ENCODE measurements at regions not wholly inside any gene's neighbourhood (a gene's known extent, or its start where the extent isn't known, plus 50 kb on each side); places are given as distances from the start of the nearest gene placed in this dataset.

DNA sequence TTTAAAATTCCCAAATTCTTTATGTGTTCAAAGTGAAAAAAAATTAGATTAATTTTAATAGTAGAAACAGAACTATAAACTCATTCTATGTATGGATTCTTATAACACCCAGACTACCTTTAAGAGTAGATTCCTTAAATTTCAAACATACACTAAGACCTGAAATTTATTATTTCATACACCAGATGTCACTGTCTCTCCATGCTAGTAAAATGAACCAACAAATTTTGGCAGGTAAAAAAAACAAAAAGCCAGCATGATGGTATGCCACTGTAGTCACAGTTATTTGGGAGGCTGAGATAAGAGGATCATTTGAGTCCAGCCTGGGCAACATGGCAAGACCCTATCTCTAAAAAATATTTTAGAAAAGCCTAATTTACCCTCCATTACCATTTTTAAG is 461.3 kb upstream of the NAALADL2 start:
- TF ChIP-seq, protein P1, sequence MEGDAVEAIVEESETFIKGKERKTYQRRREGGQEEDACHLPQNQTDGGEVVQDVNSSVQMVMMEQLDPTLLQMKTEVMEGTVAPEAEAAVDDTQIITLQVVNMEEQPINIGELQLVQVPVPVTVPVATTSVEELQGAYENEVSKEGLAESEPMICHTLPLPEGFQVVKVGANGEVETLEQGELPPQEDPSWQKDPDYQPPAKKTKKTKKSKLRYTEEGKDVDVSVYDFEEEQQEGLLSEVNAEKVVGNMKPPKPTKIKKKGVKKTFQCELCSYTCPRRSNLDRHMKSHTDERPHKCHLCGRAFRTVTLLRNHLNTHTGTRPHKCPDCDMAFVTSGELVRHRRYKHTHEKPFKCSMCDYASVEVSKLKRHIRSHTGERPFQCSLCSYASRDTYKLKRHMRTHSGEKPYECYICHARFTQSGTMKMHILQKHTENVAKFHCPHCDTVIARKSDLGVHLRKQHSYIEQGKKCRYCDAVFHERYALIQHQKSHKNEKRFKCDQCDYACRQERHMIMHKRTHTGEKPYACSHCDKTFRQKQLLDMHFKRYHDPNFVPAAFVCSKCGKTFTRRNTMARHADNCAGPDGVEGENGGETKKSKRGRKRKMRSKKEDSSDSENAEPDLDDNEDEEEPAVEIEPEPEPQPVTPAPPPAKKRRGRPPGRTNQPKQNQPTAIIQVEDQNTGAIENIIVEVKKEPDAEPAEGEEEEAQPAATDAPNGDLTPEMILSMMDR (conservative IDR thresholded peaks at IDR 0.05; ENCODE audit: low read depth, low read length) = peak; percentile 20
- no peak overlapping the region for H3K4me3 ChIP-seq (ENCODE audit: low read length)
- no peak for DNase-seq (ENCODE audit: low read depth)

DNA sequence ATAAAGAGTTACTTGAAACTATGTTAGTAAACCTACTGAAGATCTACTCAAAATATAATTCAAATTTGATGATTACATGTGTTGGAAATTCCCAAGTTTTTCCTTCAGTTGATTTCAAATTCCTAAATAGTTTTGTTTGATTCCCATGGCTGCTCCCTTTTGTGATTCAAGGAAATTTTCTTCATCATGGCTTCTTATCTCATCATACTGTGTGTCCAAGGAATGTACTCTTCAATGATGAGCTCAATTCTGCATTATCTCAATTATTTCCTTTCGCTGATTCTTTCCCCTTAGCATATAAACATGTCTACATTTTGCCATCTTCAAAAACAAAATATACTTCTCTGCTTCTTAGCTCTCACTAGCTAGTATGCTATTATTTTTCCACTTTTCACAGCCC is 460.4 kb upstream of the NAALADL2 start:
- no peak for DNase-seq (ENCODE audit: low read depth)
- H3K4me3 ChIP-seq (ENCODE audit: low read length) = no peak overlapping the region

DNA sequence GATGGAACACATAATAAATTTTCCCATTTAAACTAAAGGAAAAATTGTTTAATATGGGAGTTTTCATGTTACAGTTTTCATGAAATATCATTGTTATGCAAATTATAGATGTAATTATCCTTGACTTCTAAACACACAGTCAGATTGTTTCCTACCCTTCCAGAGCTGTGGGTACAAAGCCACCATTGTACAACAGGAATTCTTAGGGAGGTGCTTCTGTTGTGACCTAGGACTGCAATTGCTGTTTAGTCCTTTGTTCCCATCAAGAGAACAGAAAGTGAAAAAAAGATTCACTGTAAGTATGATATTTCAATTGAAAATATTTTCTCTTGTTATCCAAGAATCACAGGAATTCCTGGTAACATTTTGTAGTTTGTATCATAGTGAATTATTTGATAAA is 455.3 kb upstream of the NAALADL2 start:
- no peak overlapping the region for H3K4me3 ChIP-seq (ENCODE audit: low read length)
- TF ChIP-seq, protein P1 (conservative IDR thresholded peaks at IDR 0.05; ENCODE audit: low read depth, low read length) = no peak
- DNase-seq (ENCODE audit: low read depth) = no peak

More for the DNA sequence above, 460.4 kb upstream of the NAALADL2 start:
- TF ChIP-seq, protein P1 (conservative IDR thresholded peaks at IDR 0.05; ENCODE audit: low read depth, low read length) = no peak

DNA sequence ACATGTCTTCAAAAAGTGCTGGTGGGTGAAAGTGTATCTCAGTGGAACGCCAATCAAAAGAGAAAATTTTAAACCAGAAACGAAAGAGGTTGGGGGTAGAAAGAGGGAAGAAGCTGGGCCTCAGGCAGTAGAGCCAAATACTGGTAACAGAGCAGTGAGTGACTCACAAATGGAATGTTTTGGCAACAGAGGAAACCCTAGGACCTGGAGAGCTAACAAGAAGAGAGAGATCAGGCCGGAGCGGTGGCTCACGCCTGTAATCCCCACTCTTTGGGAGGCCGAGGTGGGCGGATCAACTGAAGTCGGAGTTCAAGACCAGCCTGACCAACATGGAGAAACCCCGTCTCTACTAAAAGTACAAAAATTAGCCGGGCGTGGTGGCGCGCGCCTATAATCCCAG is 450.8 kb upstream of the NAALADL2 start:
- H3K4me3 ChIP-seq (ENCODE audit: low read length) = no peak overlapping the region
- no peak for DNase-seq (ENCODE audit: low read depth)
- TF ChIP-seq, protein P1 (conservative IDR thresholded peaks at IDR 0.05; ENCODE audit: low read depth, low read length) = no peak

DNA sequence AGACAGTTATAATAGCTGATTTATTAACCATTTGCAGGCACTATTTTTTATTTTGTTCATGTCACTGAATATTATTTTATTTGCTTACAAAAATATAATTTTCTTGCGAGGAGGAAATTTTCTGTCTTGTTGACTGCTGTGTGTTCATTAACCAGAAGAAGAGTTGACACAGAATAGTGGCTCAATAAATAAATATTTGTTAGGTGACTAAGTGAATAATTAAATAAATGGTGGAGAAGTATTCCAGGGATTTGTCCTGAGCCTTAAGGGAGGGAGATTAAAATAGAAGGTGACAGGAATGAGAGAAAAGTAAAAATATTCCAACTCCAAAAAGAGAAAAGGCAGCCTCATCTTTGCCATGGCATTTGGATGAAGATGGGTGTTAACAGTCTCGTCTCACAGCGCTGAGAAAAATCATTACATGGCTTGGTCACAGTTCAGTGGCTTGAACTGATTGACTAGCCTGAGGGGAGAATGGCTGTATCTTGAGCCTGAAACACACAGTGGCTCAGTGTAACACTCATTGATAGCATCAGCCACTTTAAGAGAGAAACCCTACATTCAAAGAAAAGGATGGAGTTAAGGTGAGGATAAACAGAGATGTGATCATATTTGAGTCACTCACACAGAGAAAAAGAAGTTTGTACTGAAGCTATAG is 449.9 kb upstream of the NAALADL2 start:
- no peak for DNase-seq (ENCODE audit: low read depth)
- TF ChIP-seq, protein P1 (conservative IDR thresholded peaks at IDR 0.05; ENCODE audit: low read depth, low read length) = no peak
- no peak overlapping the region for H3K4me3 ChIP-seq (ENCODE audit: low read length)

DNA sequence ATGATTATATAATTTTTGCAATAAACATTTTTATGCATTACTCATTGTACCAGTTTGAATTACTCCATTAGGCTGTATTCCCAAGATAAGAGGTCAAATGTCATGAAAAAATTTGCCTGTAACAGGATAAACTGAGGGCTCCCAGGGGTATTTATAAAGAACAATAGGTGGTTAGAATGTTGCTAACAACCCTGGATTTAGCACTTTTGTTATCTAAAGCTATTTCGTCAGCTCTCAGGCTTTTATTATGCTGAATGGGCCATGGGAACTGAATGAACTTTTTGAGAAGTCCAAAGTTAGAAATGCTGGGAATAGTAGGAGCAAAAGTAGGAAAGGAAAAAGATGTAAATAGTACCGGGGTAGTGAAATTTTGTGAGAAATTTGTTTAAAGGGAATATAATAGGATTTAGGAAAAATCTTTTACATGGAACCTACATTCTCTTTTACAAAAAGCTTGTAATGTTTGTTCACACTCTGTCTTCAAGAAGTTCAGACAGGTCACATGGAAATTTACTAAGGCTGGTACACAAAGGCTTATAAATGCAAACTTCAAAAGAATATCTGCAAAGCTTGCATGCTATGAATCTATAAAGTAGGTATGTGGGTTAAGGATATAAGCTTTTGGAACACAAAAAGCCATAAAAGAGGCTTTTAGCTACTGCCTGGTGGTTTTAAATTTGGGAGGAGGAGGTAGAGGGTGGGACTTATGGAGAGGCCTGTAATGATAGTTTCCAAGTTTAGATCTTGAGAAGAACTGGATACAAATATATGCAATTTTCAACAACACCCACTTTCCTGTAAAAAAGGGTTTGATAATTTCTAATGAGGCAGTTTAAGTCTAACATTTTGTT is 445.8 kb upstream of the NAALADL2 start:
- TF ChIP-seq, protein P1 (conservative IDR thresholded peaks at IDR 0.05; ENCODE audit: low read depth, low read length) = no peak
- DNase-seq (ENCODE audit: low read depth) = no peak
- H3K4me3 ChIP-seq (ENCODE audit: low read length) = no peak overlapping the region

DNA sequence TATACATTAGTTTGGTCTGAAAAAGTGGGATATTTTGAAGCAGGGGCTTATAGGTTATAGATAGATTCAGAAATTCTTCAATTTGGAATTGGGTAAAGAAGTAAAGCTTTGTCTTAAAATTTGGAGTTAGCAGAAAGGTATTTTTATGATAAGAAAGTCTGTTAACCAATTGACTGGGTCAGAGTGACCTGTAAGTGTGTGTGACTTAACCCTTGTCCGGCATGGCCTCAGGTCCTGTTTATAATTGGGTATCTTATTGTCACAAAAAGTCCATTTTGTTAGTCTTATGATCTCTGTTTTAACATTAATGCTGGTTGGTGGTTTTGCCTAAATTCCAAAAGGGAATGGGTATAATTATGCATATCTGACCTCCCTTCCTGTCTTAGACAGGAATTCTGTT is 444.2 kb upstream of the NAALADL2 start:
- TF ChIP-seq, protein P1 (conservative IDR thresholded peaks at IDR 0.05; ENCODE audit: low read depth, low read length) = no peak
- no peak overlapping the region for H3K4me3 ChIP-seq (ENCODE audit: low read length)
- DNase-seq (ENCODE audit: low read depth) = no peak

Measured in retinal pigment epithelial cell (primary cell).